Fibroblast of pulmonary artery (primary cell): ENCODE measurements at regions not wholly inside any gene's neighbourhood (a gene's known extent, or its start where the extent isn't known, plus 50 kb on each side); places are given as distances from the start of the nearest gene placed in this dataset.
A peak's percentile ranks its signal among the peaks of the same experiment; 100 is the strongest.

Experiments
- DNase-seq: peaks from one replicate; pipeline ENCODE4 v3.0.0-alpha.2; 2010; ENCODE audit warnings: low read depth
- H3K4me3 ChIP-seq: replicated peaks from 2 replicates; pipeline ENCODE4 v1.5.1; 2011; ENCODE audit warnings: low read depth, mild to moderate bottlenecking, control low read depth, low read length, moderate library complexity
- TF ChIP-seq, protein P1 (sequence below): IDR thresholded peaks from 2 replicates; pipeline ENCODE4 v1.5.1; 2011; ENCODE audit warnings: mild to moderate bottlenecking, control low read depth, low read length, inconsistent platforms; ENCODE audit errors: missing control alignments

DNA sequence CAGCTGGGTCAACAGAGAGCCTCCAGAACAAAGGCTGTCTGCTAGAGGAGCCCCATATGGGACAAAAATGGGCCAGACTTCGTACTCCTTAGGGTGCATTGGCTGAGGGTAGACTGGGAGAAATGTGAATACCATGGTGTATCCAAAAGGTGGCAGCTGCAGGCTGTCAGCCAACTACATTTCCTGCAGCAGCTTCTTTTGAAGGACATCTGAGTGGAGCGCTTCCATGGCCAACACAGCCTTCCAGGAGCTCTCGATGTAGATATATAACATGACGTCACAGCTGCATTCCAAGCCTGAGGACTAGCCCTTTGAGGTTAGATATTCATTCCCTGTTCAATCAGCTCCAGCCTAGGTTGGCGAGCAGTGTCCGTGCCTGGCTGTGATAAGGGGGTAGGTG lies 107.7 kb downstream of the MAB21L3 start:
- TF ChIP-seq, protein P1, sequence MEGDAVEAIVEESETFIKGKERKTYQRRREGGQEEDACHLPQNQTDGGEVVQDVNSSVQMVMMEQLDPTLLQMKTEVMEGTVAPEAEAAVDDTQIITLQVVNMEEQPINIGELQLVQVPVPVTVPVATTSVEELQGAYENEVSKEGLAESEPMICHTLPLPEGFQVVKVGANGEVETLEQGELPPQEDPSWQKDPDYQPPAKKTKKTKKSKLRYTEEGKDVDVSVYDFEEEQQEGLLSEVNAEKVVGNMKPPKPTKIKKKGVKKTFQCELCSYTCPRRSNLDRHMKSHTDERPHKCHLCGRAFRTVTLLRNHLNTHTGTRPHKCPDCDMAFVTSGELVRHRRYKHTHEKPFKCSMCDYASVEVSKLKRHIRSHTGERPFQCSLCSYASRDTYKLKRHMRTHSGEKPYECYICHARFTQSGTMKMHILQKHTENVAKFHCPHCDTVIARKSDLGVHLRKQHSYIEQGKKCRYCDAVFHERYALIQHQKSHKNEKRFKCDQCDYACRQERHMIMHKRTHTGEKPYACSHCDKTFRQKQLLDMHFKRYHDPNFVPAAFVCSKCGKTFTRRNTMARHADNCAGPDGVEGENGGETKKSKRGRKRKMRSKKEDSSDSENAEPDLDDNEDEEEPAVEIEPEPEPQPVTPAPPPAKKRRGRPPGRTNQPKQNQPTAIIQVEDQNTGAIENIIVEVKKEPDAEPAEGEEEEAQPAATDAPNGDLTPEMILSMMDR, result no peak
- DNase-seq, result peak; percentile 2
- H3K4me3 ChIP-seq, result no peak overlapping the region

DNA sequence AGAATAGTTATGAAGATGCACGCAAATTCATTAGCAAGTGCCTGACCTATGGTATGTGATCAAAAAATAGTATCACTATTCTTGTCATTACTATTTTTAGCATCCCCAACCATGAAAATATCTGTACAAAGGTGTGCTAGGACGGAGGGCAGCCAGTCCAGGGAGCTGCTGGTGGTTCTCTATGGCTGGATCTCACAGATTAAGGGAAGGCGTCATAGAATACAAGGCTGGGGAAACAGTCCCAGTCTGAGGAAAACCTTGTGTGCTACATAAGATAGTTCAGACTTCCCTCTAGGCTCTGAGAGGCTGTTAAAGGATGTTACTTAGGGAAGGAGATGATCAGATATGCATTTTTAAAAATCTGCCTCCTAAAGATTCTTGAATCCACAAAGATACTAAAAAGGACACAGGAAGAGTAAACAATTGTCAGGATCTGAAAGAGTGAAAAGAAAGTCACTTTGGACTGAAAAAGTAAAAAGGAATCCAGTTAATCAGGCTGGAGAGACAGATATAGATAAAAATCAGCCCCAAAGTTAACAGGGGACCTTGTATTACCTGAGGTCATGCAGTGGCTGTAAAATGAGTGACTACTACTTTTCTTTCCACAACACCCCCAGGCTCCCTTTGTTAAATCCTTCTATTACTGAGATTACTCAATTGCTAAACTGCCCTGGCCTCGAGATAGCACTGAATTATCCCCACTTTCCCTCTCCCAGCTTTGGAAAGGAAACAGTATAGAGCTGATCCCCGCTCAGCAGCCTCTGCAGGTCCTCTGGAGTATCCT lies 108.6 kb downstream of the MAB21L3 start:
- DNase-seq, result no peak
- H3K4me3 ChIP-seq, result no peak overlapping the region
- TF ChIP-seq, protein P1, result no peak

DNA sequence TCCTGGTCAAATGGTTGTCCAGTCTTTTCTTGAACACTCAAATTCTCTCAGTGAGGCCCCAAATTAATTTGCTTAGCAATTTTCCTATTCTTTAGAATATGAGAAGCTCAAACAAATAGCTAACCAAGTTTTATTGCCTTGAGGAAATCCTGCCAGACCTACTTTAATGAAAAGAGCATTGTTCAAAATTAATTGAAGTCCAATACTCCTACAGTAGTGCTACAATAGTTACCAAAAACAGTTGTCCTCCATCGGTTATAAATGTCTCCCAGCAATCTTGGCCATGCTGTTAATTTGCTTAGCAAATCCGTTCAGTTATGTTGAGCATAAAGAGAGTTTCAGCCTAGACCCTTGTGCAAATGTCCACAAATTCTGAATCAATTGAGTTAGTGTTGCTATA lies 112.9 kb downstream of the MAB21L3 start:
- no peak overlapping the region for H3K4me3 ChIP-seq
- DNase-seq, result no peak
- TF ChIP-seq, protein P1, result no peak

DNA sequence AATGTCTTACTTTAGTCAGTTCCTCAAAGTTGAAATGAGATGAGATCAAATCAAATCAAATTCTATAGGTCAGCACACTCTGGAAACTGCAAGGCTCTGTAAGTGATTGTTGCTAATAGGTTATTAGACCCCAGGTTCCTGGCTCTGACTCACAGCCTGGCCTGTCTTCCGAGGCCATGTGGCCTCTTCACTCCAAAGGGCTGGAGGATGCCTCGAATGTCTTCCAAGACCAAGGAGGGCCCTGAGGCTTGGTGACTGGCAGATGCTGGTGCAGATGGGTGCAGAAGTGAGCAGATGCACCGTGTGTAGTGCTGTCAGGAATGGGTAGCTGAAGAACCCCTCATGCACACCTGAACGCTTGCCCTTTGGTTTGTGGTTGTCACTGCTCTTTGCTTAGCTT lies 113.4 kb downstream of the MAB21L3 start:
- H3K4me3 ChIP-seq, result no peak overlapping the region
- no peak for DNase-seq
- TF ChIP-seq, protein P1, result no peak

DNA sequence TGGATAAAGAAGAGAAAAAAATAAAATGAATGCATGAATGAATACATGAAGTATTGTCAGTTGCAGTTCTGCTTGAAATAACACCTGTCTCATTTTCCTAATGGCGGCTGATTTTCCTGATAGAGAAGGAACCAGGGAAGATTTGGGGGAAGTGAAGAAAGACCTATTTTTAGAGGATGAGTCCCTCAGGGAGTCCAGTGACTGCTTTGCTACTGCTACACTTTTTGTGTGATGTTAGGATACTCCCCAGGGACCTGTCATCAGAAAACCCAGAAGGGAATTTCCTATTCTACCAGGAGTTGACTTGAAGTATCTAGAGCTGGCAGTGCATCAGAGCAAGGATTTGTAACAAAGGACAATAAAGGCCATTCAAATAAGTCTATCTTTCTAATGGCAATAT lies 114.8 kb downstream of the MAB21L3 start:
- TF ChIP-seq, protein P1, result no peak
- H3K4me3 ChIP-seq, result no peak overlapping the region
- DNase-seq, result no peak

DNA sequence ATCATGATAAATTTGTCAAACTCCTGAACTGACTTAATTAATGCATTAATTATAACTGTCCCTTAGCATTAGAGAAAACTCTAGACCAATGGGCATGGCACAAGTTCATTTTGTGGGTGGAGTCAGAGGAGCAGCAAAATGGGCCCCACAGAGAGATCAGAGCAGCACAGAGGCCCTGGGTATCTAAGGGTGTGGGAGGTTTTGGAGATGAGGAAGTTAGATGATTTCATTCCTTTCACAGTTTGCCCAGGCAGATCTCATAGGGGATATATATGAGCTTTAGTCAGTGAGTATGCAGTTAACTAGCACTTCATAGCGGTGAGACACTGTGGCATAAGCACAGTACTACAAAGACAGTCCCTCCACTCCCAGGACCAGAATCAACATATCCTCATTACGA lies 117.3 kb downstream of the MAB21L3 start:
- TF ChIP-seq, protein P1, result no peak
- DNase-seq, result no peak
- H3K4me3 ChIP-seq, result no peak overlapping the region

DNA sequence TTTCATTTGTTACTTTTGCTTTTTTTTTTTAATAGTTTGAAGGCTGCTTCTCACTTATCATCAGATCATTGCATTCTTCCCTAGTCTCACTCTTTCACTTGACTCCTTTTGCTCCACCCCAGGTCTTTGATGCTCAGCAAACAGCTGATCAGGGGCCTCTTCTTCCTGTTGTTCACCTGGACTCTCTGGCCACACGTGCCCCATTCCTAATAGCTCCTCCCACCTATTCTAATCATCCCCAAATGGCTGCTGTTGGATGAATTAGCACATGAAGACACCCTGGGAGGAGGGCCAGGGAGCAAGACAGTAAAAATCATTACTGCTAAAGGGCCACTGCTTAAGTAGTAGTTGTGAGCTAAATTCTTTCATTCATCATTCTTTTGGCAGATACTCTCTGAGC lies 119.5 kb downstream of the MAB21L3 start:
- no peak overlapping the region for H3K4me3 ChIP-seq
- TF ChIP-seq, protein P1, result no peak
- DNase-seq, result no peak
